HEK293T (cell line): ENCODE measurements at regions not wholly inside any gene's neighbourhood (a gene's known extent, or its start where the extent isn't known, plus 50 kb on each side); places are given as distances from the start of the nearest gene placed in this dataset.

Experiments used
- BHLHE40 ChIP-seq: fragments of 450-650 bp; IDR thresholded peaks from 2 replicates; pipeline ENCODE4 v1.6.1; 2016; ENCODE audit warnings: mild to moderate bottlenecking, moderate library complexity, borderline replicate concordance
- FOXK2 ChIP-seq: fragments of 450-650 bp; IDR thresholded peaks from 2 replicates; pipeline ENCODE4 v1.6.1; 2016; ENCODE audit warnings: mild to moderate bottlenecking
- FOXM1 ChIP-seq: fragments of 450-650 bp; IDR thresholded peaks from 2 replicates; pipeline ENCODE4 v1.6.1; 2017; ENCODE audit warnings: mild to moderate bottlenecking, borderline replicate concordance
- HDGF ChIP-seq: fragments of 450-650 bp; IDR thresholded peaks from 2 replicates; pipeline ENCODE4 v1.6.1; 2017; ENCODE audit warnings: antibody characterized with exemption, borderline replicate concordance
- L3MBTL2 ChIP-seq: fragments of 450-650 bp; conservative IDR thresholded peaks from 2 replicates; pipeline ENCODE4 v1.6.1; 2016; ENCODE audit warnings: mild to moderate bottlenecking
- NFRKB ChIP-seq: fragments of 450-650 bp; IDR thresholded peaks from 2 replicates; pipeline ENCODE4 v1.6.1; 2016; ENCODE audit warnings: mild to moderate bottlenecking, moderate library complexity
- SP1 ChIP-seq: fragments of 450-650 bp; IDR thresholded peaks from 2 replicates; pipeline ENCODE4 v1.6.1; 2017
- SUZ12 ChIP-seq: fragments of 450-650 bp; IDR thresholded peaks from 2 replicates; pipeline ENCODE4 v1.6.1; 2016; ENCODE audit warnings: mild to moderate bottlenecking
- ZNF384 ChIP-seq: fragments of 450-650 bp; IDR thresholded peaks from 2 replicates; pipeline ENCODE4 v1.6.1; 2016
- TF ChIP-seq, protein P1 (sequence below): fragments of 450-650 bp; IDR thresholded peaks from 2 replicates; pipeline ENCODE4 v1.6.1; 2016

DNA sequence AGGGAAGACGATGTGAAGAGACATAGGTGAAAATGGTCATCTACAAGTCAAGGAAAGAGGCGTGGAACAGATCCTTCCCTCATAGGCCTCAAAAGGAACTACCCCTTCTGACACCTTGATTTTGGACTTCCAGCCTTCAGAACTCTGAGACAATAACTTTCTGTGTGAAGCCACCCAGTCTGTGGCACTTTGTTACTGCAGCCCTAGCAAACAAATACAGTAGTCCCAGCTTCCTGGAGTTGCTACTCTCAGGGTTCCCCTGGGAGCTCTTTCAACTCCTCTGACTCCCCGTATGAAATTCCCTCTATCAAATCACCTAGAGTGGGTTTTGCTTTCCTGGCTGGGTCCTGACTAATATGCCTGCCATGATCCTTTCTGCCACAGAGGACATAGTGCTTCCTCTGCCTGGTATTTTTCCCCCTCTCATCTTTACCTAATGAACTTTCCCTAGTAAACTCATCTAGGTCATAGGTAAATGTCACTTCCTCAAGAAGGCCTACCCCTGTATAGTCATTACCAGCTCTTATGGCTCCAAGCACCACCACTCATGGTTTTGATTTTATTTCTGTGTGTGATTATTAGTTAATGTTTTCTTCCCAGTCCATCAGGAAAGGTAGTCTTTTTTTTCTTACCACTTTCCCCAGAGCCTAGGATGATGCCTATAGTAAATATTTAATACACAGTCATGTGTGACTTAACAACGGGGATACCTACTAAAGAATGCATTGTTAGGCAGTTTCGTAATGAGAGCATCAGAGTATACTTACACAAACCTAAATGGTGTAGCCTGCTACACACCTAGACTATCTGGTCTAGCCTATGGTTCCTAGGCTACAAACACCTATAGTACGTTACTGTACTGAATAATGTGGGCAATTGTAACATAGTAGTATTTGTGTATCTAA, 111.5 kb upstream of the LGALSL start:
- TF ChIP-seq, protein P1, sequence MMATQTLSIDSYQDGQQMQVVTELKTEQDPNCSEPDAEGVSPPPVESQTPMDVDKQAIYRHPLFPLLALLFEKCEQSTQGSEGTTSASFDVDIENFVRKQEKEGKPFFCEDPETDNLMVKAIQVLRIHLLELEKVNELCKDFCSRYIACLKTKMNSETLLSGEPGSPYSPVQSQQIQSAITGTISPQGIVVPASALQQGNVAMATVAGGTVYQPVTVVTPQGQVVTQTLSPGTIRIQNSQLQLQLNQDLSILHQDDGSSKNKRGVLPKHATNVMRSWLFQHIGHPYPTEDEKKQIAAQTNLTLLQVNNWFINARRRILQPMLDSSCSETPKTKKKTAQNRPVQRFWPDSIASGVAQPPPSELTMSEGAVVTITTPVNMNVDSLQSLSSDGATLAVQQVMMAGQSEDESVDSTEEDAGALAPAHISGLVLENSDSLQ, result no peak
- TF ChIP-seq SP1 (no peak), SUZ12 (no peak), FOXK2 (no peak), ZNF384 (no peak), BHLHE40 (no peak), L3MBTL2 (no peak), HDGF (no peak), NFRKB (no peak), FOXM1 (no peak)
